Cerebellar nuclear complex (tissue), 1 donor: ENCODE measurements at regions not wholly inside any gene's neighbourhood (a gene's known extent, or its start where the extent isn't known, plus 50 kb on each side); places are given as distances from the start of the nearest gene placed in this dataset.

Experiments used
- DNase-seq, 2 experiments: peaks; one replicate each; lab custom pipeline; 2025; lab: John Stamatoyannopoulos, UW

DNA sequence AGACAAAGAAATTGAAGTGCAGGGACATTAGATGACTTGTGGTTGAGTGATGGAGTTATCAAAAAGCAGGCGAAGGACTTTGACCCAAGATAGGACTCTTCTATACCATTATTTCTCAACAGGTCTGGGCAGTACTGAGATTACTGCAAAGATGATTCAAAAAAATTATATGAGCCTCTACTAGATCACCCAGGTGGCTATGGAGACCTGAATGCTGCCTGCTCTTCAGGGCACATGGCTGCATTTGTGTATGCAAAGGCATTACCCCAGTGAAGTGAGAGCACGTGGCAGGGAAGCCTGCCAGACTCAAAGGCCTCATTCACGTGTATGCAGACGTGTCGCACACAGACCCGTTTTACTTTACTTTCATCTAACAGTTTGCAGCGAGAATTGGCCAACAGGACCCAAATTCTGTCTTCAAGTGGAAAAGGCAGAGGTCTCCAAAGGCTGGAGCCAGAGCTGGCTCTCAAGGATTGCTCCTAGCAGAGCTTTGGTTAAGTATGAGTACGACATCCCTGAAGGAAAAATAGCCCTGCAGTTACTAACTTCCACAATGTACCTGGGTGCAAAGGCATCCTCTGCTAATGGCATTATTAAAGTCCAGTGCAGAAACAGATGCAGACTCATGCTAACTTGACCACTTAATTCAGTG, 113.8 kb upstream of the ARMC2 start:
- DNase-seq: no peak

DNA sequence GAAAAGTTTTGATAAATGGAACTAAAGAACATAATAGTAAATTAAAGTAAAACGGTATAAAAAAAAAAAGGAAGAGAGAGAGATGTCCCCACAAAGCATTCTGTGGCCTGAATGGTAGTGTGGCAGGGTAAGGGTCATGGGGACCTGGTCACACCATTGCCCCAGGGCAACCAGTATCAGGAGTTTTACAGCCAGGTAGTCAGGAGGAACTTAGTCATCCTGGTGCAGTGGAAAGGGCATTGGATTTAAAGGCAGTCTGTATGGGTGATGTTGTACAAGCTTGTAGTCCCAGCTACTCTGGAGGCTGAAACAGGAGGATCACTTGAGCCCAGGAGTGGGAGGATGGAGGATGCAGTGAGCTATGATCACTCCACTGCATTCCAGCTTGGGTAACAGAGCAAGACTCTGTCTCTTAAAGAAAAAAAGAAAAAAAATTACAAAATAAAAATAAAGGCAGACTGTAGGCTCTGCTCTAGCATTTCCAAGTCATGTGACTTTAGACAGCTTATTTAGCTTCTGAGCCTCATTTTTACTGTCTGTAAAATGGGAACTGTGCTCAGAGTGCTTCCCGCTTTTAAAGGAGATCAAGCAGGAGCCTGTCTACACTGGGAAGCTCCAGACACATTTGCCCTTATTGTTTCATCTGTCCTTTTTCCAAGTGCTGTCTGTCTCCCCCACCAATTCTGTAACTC, 112.8 kb upstream of the ARMC2 start:
- no peak for DNase-seq

DNA sequence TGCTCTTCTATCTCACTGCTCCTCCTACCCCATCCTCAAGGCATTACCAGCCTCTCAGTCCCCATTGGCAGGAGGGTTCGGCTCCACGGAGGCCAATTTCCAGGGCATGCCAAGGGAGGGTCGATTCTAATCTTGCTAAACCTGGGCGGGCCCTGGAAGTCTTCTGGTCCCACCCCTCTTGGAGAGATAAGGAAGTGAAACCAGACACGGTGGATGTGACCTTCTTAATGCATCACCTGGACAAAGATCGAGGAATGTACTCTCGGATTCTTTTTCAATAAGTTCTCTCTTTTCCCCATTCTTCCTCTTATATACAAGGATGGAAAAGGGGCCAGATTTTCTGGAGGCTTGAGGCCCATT, 112.2 kb upstream of the ARMC2 start:
- no peak for DNase-seq

DNA sequence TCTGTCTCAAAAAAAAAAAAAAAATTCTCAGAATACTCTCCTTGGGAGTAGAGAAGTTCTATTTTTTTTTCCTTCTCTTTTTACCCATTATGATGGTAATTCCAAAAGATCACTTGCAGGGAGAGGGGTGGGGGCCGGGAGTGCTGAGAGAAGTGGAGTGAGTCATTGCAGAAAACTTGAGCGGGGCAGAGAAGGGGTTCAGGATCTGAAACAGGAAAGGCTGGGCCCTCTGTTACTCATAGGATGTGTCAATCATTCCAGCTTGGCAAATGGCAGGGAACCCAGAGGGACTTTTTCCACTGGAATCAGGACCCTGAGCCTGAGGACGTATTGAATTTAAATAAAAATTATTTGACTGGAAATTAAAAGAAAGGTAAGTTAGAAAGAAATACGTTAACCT, 111.4 kb upstream of the ARMC2 start:
- DNase-seq: no peak

DNA sequence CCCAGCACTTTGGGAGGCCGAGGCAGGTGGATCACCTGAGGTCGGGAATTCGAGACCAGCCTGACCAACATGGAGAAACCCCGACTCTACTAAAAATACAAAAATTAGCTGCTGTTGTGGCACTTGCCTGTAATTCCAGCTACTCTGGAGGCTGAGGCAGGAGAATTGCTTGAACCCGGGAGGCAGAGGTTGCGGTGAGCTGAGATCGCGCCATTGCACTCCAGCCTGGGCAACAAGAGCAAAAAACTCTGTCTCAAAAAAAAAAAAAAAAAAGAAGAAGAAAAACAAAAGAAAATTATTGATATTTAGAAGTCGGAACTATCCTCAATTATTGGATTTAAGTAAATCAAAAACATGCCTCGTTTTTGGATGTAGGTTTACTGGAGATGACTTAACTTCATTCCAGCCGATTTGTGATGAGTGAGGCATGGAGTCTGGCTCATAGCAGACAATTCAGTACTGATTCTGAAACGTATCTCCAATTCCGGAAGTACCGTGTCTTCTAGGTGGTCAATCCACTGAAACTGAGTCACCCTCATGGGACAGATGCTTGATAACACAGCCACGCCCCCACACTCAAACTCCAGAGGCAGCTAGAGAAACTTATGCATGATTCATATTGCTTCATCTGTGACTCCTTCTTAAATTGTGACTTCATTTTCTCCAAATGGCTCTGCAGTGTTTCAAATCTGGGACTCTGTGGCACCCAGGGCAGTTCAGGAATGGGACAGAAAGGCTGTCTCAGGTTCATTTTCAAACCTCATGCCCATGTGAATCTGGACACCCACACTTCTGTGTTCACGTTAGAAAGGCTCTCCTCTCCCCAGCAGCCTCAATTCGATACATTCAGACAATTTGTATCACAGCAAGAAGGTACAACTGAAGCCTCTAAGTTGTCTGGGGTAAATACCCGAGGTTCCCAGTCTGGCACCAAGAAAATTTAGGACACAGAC, 110.4 kb upstream of the ARMC2 start:
- DNase-seq: no peak

DNA sequence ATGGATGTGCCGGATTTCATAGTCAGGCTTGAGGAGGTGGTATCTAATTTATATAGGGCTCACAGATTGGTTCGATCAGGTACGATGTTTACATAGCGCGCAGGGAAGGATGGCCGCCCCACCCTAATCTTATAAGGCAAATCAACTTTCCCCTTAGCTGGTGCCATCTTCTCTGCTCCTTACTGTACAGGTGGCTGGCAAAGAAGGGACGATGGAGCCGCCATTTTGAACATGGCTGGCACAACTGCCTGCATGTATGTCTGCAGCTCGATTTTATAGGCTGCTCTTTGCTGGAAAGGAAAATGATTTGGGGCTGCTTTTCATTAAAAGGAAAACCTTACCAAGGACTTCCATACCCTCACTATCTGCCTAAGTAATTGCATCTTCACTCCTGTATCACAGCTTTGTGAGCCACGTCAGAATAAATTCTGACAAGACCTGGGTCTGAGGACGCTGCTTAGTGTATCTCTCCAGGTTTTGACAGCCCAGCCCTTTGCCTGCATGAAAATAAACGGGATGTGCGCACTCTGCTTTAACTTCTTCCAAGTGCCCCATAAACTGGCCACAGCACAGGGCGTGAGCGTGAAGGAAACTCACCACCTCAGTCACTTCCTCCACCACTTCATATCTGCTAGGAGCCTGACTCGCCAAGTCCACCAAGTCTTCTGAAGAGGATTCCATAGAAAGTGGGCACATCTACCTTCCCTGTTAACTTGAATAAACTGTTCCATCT, 109.4 kb upstream of the ARMC2 start:
- no peak for DNase-seq

DNA sequence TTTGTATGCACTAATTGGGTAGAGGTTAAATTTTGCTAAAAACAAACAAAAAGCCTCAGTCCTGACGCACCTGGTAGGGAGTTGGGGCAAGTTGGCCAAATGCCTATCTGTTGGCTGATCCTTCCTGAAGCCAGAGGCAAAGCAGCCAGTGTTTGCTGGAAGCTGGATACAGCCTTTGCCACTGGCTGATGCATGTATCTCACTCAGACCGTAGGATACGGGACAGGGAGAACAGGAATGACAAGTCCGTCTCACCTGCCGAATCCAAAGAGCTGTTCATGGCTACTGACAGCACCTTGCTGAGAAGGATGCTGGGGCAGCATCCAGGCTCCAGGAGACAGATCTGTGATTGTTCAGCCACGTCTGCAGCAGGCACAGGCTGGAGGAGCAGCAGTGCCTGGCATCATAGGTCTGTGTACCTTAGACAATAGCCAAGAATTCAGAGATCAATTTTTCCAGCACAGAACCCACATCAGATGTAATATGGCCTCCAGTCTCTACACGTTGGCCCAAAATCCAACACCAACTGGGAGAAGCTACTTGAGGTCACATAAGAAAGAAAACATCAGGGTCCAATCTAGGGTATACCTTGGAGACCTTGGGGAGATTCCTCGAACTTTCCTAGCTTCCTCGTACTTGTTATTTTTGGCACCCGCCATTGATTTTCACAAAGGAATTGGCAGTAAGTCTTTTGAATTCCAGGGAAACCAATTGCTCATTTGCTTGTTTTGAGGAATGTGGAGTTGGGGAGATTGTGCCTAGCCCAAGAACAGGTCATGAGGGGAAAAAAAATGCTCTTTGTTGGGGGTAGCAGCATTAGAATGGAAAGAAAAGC, 108.5 kb upstream of the ARMC2 start:
- DNase-seq: no peak

DNA sequence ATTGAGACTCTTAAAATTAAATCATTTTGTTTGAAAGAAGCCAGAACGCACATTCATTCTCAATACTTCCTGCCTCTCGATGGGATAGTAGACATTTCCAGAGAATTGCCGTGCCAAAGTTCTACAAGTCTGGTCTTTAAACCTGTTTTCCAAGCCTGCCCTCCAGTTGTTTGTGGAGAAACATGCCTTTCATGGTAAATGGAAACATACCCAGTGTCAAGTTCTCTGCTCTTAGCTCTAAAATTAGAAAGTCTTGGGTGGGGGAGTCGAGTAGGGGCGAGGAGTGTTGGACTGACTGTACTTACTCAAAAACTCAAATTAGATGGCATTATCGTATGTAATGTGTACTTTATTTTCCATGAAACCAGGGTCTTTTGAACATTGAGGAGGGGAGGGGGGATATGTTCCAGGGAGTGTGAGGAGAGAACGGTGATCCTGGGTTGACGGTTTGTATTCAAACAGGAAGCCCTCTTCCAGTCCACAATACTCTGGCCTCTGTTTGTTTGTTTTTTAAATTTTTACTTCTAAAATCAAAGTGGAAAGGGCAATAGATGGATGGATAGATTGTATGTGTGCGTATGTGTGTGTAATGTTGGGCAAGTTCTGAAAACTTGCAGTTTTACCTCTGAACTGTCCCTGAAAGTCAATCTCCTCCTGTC, 106.8 kb upstream of the ARMC2 start:
- DNase-seq: no peak

DNA sequence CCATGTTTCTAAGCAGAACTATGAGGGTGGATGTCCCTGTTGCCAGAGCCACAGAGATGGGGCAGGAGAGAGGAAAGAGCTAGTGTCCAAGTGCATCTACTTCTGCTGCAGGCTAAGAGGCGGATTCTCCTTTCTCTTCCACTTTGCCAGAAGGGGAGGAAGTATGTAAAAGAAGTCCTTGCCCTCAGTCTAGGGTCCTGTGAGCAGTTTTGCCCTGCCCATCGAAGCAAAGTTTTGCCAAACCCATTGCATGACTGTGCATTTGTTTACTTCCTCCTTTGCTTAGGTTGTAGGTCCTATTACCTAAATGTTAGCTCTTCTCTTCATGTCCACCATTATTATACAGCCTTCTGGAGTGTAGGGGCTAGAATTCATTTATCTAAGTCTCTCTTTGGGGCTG, 106.2 kb upstream of the ARMC2 start:
- DNase-seq: no peak

DNA sequence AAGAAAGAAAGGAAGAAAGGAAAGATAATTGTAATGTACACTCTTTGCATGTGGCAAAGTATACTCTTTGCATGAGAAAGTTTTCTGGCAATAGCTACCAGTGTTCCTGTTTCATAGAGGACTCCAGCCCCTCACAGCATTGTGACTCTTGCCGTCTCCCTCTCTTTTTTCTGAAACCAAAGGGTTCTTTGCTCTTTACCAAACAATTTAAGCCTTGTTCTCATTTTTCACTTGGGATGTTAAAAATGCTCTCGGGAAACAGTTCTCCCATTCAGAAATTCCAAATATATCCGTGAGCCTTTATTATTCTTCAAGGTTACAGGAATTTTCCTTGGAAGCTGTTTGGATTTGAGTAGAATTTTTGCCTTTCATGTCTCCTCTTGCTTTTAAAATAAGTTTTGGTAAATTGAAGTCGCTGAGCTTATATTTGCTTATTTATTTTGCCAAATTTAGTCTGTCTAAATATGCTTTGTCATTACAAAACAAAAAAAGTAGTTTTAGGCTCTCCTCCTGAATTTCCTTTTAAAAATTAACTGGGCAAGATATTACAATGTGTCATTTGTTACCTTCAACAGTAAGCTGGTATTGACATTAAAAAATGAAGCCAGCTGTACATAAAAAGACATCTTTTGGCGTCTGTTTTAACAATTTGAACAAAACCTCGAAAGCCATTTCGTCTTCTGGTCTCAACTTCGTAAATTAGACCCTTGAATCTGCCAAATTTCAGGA, 103.8 kb upstream of the ARMC2 start:
- DNase-seq: no peak

DNA sequence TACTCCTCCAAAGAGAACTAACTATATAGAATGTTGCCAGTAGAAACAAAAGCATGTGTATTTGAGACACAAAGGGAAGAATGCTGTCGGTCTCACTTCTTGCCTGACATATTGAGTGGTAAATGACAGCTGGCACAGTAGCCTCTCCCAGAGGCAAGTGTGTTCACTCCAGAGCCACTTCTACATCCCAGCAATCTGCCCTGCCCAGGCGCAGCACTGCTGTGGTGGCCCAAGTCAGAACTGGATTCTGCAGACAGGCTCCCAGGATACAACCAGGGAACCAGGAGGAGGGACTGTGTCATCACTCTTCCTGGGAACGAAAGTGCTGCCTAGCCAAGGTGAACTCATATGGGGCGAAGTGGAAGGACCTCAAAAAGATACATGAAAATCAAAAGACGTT, 103.2 kb upstream of the ARMC2 start:
- DNase-seq: no peak

DNA sequence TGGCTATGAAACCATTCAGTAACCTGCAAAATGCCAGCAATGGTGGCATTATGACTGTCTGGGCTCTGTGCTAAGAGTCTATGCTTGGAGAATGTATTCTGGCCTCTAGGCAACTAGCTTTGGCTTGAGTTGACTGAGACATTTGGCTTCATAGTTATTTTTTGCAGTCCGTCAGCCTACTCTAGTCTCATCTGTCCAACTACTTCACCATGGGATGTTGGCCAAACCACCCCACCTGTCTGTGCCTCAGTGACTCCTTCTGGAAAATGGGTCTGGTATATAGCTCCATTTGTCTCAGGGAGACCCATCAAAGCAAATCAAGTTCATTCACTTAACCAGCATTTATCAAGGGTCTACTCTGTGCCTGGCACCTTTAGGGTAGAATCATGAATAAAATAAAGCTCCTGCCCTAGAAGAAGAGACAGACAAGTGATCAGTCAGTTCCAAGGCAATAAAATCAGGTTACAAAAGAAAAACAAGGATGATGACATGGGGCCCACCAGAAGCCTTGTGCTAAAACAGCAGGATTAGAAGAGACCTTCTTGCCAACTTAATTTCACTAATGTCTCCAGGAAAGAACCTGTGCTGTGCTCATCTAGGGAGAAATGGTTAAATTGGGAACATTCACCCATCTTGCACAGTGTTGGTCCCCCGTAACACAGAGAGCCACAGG, 102.4 kb upstream of the ARMC2 start:
- no peak for DNase-seq

DNA sequence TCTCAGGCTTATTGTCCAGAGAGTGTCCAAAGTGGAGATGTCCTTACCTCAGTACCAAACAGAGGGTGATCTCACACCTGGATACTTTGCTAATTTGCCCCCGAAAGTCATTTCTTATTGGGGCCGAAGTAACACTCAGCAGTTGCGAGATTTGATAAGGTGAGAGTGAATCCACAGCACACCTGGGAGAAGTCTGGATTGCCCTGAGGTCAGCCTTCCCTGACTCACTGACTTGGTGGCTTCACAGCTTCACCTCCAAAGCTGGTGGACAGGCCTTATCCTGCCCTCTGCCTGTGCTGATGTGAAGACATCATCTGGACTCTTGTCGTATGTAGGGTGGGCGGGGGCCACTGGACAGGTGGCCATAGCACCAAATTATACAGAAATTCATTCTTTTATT, 101.9 kb upstream of the ARMC2 start:
- no peak for DNase-seq

DNA sequence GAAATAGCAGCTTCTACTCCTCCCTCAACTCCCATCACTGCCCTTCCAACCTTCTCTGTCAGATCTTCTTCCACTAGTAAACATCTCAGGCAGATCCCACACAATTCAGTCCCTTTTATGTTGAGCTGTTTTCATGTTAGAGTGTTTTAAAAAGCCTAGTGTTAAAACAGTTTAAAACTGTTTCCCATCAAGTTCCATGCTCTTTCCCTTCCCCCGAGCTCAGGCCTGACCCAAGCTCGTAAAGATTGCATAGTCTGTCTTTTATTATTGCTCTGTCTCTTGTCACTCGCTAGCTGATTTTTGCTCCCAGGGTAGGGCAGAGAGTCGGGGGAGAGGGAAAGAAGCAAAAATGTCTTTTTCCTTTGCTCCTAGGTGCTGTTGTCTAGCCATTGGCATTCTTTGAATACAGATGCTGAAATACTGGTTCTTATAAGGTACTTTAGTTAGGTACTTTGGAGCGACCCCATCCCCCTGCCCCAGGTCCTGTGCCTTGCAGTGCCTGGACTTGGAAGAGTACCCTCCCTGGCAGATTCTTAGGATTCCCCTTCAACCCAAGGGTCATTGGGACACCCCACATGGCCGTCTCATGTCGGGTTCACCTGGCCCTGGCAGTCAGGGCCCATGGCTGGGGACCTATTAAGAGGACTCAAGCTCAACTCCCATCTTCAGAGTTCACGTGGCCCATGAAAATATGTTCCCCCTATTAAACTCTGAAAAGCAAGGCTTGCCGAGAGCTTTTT, 101.2 kb upstream of the ARMC2 start:
- no peak for DNase-seq

DNA sequence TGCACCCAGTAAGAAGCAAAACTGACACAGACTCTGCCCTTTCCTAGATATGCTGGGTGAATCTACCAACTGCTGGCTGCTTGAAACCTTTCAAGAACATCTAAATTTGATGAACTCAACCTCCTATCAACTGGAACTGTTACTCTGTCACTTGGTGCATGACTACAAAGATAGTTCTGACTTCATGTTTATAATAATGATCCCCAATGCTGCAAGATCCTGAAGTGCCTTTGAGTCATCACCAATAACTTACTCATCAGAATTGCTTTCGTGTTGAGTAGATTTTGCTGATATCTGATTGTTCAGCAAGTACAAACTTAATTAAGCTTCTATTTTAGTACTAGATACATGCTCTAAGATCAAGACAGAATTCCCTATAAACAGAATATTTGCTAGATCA, 100.2 kb upstream of the ARMC2 start:
- no peak for DNase-seq

DNA sequence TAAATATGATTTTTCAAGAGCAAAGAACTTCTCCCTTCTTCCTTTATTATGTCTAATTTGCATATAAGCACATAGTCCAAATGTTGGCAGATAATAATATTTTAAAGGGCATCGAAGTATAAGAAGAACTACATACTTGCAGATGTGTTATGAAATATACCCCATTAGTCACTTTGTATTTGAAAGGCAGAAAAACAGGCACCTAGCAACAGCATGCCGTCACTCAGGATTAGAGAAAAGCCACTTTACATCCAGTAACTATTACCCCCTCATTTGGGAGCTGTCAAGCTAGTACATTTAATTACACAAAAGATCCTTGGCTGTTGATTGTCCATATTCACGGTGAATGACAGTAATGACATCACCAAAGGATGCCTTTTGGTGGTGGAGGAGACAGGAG, 99.3 kb upstream of the ARMC2 start:
- no peak for DNase-seq

DNA sequence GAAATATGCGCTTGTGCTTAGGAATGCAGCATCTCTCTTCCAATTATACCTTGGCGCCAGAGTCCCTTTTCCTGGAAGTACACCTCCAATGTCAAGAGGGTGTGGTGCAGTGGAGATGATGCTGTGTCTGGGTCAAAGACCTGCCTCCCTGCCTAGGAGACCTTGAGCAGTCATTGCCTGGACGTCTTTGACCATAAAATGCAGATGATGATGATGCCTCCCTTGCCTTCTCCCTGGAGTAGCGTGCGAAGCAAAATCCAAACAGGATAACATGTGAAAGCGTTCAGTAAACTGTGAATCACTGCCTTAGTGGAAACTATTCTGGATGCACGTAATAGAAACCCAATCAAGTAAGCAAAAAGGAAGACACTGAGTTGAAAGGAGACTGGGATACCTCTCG, 97.4 kb upstream of the ARMC2 start:
- DNase-seq: no peak

DNA sequence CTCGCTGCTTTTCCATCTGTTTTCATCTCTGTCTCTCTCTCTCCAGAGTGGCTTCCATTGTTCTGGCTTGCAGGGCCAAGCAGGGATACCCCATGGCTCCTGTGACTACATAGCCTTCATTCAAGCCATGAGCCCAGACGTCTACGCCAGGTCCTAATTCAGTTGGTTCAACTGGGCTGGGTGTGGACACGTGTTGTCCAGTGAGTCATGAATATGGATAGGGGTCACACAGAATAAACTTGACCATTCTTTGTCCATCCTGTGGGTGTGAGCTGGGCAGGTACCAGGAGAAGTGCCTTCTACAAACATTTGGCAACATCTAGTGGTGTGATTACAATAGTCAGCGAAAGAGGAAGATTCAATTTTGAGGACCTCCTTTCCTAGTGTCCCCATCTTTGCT, 96.9 kb upstream of the ARMC2 start:
- peak in 1 of 2 experiments; percentile 8 for DNase-seq
